HG03439 (cell line): ENCODE measurements at regions not wholly inside any gene's neighbourhood (a gene's known extent, or its start where the extent isn't known, plus 50 kb on each side); places are given as distances from the start of the nearest gene placed in this dataset.

Source experiments
- ATAC-seq: cut with Tn5 transposase; IDR thresholded peaks from one replicate; pipeline ENCODE4 v1.9.1; 2021; ENCODE audit warnings: mild to moderate bottlenecking, moderate library complexity; ENCODE audit not compliant: unreplicated experiment

DNA sequence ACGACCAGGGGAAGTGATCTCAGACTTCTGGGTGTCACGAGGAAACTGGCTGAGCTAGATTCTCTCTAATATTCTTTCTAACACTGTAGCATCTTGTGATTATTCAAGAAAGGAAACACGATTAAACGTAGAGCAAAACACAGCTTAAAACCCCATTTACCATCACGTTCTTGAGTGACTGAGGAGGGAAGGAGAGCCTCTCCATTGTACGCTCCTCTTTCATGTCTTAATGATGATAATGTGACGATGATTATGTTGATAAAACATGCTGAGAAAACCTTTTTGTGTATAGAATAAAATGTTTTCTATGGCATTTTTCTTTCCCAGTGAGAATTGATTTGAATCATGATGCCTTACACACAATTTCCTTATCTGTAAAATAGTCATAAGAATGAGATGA, 705.6 kb upstream of the ID2 start:
- no peak for ATAC-seq

DNA sequence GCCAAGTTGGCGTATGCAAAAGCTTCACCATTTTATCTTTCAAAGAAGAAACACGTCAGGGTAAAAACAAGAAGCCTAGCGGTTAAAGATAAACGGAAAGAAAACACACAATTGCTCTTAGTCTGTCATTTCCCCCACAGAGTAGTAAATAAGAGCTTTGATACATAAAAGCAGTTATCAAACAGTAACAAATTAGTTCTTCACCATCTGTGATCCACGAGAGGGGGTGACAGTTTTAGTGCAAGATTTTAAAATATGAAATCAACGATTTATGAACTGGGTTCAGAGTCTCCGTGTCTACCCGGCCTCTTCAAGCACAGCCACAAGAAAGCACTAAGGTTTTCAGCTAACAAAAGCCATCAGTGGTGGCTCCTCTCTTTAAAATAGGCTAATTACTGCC, 703.9 kb upstream of the ID2 start:
- no peak for ATAC-seq

DNA sequence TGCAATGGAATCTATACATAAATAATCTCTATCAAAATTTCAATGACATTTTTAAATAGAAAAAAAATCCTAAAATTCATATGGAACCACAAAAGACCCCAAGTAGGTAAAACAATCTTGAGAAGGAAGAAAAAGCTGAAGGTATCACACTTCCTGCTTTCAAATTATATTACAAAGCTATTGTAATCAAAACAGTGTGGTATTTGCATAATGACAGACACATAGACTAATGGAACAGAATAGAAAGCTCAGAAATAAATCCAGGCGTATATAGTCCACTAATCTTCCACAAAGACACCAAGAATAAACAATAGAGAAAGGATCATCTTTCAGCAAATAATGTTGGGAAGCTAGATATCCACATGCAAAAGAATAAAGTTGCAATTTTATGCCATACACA, 699.8 kb upstream of the ID2 start:
- ATAC-seq, result no peak

DNA sequence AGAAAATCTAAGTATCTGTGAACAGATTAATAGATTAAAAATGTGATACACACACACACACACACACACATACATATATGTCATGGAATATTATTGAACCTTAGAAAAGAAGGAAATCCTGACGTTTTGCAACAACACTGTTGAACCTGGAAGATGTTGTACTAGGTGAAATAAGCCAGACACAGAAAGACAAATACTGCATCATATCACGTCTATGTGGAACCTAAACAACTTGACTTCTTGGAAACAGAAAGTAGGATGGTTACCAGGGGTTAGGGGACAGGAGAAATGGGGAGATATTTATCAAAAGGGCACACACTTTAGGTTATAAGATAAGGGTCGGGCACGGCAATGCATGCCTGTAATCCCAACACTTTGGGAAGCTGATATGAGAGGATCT, 698.4 kb upstream of the ID2 start:
- no peak for ATAC-seq

DNA sequence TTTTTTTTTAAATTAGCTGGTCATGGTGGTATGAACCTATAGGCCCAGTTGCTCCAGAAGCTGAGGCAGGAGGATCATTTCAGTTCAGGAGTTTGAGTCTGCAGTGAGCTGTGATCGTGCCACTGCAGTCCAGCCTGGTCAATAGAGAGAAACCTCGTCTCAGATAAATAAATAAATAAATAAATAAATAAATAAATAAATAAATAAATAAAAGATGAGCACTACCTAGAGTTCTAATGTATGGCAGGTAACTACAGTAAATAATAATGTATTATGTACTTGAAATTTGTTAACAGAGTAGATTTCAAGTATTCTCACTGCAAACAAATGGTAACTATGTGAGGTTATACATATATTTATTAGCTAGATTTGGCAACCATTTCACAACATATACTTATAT, 697.9 kb upstream of the ID2 start:
- ATAC-seq, result no peak

DNA sequence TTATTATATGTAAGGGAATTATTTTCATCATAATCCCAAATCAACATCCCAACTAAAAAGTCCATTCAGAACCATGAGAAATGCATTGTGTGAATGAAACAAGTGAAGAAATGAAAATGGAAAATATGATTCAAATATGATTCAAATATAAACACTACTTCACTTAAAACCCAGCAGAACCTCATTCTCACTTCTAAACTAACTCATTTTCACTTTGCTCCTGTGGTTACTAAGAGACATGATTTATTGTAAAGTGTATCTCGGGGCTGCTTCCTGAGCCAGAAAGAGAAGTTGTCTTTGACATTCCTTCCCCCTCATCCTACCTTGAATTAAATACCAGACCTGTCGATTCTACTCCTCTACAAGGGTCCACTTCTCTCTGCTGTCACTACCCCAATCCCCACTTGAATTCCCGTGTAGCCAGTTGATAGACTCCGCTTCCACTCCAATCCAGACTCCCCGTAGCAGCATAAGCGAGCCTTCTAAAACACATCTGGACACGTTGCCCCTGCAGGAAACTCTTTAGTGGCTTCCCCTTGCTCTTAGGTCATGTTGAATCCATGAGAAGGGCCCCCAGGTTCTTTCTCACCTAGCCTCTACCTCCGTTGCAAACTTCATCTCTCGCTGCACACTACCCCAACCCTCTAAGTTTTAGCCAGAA, 697.0 kb upstream of the ID2 start:
- no peak for ATAC-seq

DNA sequence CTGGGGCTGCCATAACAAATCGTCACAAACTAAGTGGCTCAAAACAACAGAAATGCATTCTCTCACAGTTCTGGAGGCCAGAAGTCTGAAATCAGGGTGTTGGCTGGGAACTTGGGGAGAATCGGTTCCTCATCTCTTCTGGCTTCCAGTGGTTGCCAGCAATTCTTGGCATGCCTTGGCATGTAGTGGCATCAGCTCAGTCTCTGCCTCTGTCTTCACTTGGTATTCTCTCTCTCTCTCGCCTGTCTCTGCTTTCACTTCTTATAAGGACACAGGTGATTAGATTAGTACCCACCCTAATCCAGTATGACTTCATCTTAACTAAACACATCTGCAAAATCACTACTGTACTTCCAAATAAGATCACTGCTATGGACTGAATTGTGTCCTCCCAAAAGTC, 695.4 kb upstream of the ID2 start:
- ATAC-seq, result no peak

DNA sequence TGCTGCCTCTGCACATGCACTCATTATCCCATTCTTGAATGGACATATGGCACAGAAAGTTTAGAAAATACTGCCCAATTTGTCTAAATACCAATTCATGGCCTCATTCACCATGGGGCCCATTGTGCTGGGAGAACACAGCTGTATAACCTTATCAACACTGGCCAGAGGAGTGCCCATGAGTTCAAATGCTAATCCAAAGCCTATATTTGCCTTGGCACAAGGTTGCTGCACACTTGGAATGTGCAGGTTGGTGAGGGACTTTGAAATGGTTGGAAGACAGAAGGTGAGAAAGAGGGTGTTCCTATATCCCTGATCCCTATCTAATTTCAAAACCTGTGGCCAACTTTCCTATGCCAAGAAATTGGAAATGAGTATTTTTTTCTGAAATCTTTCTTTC, 693.9 kb upstream of the ID2 start:
- ATAC-seq, result no peak

DNA sequence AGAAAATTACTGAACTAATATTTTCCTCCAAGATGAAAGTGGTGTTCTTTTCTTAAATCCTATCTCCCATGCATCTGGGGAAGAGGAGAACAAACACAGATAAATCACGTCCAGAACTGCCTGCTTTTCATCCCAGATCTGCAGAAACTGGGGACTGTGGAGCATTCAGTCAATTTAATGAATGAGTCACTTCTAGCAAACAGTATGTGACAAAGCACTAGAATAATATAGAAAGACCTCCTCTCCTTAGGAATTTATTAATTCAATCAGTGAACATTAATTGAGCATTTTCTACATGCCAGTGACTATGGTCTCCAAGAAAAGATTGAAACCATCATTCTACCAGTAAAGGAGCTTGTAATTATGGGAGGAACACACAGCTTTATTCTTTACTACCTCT, 693.4 kb upstream of the ID2 start:
- no peak for ATAC-seq

DNA sequence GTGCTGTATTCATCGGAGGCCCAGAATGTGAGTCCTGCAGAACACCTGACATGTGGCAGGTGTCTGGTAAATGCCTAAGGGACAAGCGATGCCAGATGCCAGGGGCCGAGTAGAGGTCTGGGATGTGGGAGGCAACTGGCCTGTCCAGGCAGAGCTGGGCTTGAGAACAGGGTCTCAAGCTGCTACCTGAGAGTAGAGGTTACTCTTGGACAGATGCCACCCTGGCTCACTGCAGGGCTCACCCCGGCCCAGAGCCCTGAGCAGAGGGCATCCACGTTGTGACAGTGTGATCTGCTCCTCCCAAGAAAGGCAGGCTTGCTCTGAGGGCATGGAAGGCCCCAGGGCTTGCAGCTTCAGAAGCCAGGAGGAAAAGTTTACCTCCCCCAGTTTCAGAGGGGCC, 692.0 kb upstream of the ID2 start:
- no peak for ATAC-seq

DNA sequence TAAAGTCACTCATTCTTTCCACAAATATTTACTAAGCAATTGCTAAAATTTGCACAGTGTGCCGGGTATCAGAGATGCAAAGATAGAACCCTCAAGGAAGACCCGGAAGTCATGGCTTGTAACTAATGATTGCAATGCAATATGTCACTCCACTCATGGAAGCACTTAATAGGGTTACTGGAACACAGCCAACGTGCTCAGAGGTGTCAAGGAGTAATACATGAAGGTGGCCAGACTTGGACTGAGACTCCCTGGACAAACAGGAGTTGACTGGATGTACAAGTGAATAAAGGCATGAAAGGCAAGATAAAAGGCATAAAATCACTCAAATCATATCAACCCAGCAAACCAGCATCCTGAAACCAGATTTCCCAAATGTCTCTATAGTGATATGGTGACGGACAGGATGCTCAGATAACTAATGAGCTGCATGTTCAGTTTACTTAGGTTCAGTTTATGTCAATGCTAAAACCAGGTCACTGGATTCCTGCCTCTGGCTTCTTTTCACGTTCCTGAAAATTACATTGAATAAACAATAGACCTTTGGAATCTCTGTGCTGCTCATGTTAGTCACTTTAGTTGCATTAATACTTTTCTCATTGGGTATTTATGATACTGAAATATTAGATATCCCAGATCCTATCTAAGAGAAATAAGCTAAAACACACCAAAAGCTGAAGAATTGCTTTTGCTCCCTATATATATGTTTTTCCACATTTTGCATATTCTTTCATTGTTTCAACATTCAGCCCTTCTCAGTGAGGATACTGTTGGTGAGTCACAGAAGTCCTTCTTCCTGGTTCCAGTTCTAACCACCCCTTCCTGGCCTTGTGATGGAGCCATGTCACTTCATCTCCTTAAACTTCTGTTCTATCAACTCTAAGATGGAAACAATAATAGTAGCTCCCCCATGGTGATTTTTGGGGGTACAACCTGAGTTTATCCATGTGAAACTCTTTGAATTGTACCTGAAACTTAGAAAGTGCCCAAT, 688.9 kb upstream of the ID2 start:
- ATAC-seq, result no peak

DNA sequence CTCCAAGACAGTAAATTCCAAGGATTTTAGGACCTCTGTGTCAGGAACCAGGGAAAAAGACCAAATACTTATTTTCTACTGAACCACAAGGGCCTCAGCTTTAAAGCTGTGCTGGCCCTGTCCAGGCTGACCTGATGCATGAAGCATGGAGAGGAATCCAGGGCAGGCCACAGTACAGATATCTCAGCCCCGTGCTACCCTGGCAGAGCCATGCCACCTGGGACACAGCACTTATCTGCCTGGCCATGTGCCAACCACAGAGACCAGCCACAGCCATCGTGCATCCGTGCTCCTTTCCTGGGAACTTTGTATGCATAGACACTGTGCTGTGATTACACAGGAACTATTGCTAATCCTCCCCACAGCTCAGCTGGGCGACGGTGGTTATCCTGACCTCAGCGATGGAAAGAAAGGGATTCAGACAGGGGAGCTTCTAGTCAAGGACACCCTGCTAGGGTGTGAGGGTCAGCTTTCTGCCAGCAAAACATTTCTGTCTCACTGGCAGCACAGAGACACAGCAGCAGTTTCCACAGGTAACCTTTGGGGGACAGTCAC, 687.4 kb upstream of the ID2 start:
- no peak for ATAC-seq

DNA sequence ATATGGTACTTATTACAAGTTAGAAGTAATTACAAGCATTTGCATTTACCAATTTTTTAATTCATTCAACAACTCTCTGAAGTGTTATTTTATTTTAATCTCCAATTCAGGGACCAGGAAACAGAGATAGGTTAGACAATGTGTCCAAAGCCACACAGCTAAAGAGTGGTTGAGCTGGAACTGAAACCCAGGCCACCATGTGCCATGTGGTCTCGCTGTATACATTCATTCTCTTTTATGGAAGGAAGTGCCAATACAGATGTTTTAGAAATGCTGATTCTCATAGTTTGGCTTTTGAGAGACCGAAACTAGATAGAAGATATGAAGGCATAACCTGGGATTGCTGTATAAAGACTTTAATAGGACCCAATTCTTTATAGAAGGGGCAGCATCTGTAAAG, 684.6 kb upstream of the ID2 start:
- no peak for ATAC-seq

DNA sequence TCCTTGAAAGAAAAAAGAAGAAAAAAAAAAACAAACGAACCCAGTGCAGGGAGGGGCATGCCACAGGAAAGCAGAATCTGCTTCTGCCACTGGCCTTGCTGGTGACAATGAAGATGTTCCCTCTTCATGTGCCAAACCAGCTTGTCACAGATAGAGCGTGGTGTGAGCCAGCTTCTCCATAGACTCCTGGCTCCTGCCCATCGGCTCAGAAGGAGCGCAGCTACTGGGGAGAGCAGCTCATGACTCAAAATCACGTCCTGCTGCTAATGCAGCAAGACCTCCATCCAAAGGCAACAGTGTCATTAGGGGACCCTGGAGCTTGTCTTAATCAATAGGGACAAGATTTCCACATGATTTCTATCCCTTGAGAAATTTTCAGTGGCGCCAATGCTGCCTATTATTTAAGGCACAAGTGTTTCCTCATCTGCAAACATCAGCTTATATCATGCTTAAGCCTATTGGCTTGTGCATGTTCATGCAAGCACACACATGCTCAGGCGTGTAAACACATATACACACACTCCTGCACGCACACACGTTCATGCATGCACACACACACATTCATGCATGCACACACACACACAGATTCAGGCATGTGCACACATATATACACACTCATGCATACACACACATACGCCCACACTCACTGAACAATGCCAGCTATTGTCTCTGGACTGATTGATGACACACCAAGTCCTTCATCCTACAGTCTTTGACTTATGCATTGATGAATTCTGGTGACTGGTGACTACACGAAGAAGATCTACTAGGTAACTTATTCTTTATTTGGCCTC, 682.0 kb upstream of the ID2 start:
- no peak for ATAC-seq

DNA sequence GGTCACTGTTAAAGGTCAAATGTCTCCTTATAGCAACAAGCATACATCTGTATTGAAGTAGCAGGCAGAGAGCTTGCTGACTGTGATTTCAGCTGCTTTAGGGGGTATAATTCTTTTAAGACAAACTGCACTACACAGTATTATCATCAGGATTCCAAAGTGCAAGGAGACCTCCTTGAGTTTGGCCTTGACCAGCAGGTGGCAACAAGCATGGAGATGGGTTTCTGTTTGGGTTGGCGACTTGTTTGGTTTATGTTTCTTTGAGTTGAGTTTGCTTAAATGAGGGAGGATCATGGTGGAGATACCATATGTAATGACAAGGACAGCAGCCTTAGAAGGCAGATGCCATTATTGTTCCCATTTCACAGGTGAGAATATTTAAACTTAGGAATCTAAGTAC, 681.0 kb upstream of the ID2 start:
- no peak for ATAC-seq

DNA sequence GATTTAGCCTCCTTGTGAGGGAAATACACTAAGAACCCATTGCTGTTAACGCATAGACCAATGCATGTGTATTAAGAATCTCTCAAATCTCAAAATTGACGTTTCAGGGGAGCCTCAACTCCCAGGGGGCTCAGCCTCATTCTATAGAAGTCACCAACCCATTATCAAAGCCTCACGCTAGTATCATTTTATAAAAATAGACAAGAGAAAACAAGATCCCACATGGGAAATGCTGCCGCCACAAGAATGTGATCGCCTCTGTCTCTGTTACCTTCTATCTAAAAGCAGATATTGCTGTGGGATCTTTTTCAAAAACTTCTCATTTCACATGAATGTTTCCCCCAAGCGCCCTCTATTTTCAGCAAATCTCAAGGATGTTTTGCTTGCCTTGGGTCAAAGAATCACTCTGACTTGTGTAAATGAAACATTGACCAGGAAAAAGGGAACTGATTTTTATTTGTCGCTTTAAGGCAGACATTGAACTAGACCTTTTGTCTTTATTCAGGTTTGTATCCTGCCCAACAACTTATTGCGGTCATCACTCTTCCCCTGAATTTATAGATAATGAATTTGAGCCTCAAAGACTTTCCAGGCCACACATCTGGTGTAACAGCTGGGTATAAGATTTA, 679.0 kb upstream of the ID2 start:
- no peak for ATAC-seq

DNA sequence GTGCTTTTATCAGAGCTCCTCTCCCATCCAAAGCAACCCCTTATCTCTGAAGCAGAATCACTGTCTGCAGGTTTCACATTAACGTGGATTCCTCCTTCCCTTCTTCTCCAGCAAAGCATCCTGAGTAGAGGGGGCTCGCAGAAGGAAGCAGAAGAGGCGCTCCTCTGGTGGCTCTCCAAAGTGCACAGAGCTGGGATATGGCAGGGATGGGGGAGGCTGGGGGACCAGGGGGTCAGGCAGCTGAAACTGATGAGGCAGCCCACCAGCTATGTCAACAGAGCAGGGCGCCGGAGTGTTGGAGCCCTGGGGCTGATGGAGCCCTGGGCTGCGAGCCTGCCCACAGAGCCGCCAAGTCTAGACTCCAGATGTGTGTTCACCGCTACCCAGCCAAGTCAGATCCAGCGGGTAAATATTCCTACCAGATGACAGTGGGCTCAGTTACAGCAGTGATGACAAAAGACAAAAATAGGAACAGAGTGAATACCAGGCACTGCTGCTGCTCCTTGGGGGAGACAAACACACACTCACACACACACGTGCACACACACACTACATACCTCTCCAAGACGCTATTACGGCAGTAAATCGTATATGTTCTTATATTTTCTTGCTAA, 678.3 kb upstream of the ID2 start:
- ATAC-seq, result no peak

DNA sequence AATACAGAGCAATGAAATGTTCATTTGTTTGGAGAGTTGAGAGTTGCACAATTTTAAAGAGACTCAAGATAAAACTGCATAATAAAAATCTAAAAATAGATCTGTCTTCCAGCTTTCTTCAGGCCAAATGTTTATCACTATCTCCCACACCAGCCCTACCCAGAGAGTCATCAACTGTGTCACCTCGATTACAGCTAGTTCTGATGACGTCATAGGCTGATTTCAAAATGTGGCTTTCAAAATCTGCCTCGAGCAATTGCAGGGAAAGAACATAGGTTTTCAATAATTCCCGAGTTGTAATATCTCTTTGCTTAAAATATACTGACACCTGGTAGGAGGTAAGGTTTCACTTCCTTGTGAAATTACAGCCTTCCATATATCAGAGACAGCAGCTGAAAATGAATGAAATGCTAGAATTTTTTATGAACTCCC, 677.6 kb upstream of the ID2 start:
- ATAC-seq, result no peak

DNA sequence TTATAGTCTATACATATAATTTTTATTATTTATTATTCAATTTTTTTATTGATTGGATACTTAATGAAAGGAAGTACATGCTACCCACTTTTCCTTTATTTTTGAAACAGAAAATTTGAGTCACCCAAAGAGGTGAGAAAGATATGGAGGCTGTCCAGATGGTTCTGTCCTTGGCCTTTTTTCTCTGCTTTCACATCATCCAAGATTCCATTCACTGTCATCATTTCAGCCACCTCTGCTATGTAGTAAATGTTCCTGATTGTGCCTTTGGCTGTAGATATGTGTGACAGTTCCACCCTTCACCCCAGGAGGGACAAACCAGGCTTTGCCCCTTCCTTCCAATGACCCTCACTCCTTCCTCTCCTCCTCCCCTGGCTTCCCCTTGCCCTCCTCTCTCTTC, 675.7 kb upstream of the ID2 start:
- ATAC-seq, result no peak

DNA sequence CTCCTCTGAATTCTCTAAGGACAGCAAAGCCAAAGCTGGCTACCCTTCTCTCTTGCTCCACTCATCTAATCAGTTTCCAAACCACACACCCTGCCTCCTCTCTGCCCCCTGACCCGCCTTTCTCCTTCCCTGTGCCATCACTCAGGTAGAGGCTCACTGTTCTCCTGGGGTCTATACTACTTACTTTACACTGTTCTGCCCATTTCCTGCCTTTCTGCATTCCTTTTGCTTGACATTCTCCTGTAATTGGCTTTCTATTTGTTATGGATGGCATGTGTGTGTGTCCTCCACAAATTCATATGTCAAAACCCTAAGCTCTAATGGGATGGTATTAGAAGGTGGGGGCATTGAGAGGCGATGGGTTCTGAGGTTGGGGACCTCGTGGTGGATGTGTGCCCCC, 675.2 kb upstream of the ID2 start:
- ATAC-seq, result no peak
